HepG2 (cell line): ENCODE measurements at regions not wholly inside any gene's neighbourhood (a gene's known extent, or its start where the extent isn't known, plus 50 kb on each side); places are given as distances from the start of the nearest gene placed in this dataset.

ENCODE experiments used
- ATAC-seq: fragments of 200-7000 bp; cut with Tn5 transposase; 3 replicates; pipeline ENCODE4 v1.9.1; 2020; ENCODE audit warnings: mild to moderate bottlenecking, moderate library complexity
- BruUV-seq: library from RNA; stranded (reverse); fragments of 400-500 nt; replicated peaks from 2 replicates; lab custom pipeline; 2021; lab: Mats Ljungman, UMichigan
- CTCF ChIA-PET: fragments of 300-600 bp; formaldehyde crosslinking; extraction: SDS; loops from one replicate; lab custom pipeline; 2021; ENCODE audit warnings: low total read pairs, inconsistent platforms, low intra/inter-chr PET ratio; lab: Yijun Ruan, JAX
- POLR2A ChIA-PET: fragments of 350-600 bp; sonication (Branson Sonifier 250); formaldehyde crosslinking; loops from one replicate; lab custom pipeline; 2020; ENCODE audit warnings: antibody characterized with exemption, inconsistent platforms; lab: Yijun Ruan, JAX
- DNase-seq: peaks from one replicate; pipeline ENCODE4 v3.0.0-alpha.2; 2015; ENCODE audit warnings: low spot score
- FAIRE-seq: peaks from 3 replicates; lab custom pipeline; 2011; peaks lifted over from hg19 to GRCh38; lab: Jason Lieb, UNC
- H2AFZ ChIP-seq: one replicate; pipeline ENCODE4 v1.6.1; 2011; ENCODE audit warnings: low read length, inconsistent platforms
- H3K27ac ChIP-seq: fragments of 300-600 bp; 3 replicates; pipeline ENCODE4 v1.8.0; 2011; ENCODE audit warnings: mixed run types, mild to moderate bottlenecking, mixed read lengths, low read length, inconsistent platforms; ENCODE audit not compliant: insufficient read depth; ENCODE audit errors: extremely low read length
- H3K27me3 ChIP-seq, 2 experiments: fragments of 200-600 bp in 1 of 2; 2 replicates in 1 of 2; 3 replicates in 1 of 2; pipeline versions ENCODE4 v1.6.0 to v1.8.0; 2011; ENCODE audit warnings: low read length in 2 of 2, mild to moderate bottlenecking in 2 of 2, moderate library complexity in 2 of 2, inconsistent platforms in 1 of 2; ENCODE audit not compliant: insufficient read depth in 2 of 2, control insufficient read depth in 1 of 2
- H3K36me3 ChIP-seq, 2 experiments: fragments of 200-600 bp in 1 of 2; replicated peaks in 1 of 2; 2 replicates in 1 of 2; 3 replicates in 1 of 2; pipeline versions ENCODE4 v1.5.1 to v1.8.0; 2011; ENCODE audit warnings: low read length in 2 of 2, inconsistent platforms in 1 of 2; ENCODE audit not compliant: insufficient read depth in 2 of 2, control insufficient read depth in 1 of 2
- H3K4me1 ChIP-seq: 2 replicates; pipeline ENCODE4 v1.5.1; 2012; ENCODE audit warnings: low read length, inconsistent platforms; ENCODE audit not compliant: insufficient read depth
- H3K4me2 ChIP-seq: 2 replicates; pipeline ENCODE4 v1.6.0; 2011; ENCODE audit warnings: low read depth, low read length, inconsistent platforms
- H3K4me3 ChIP-seq, 3 experiments: fragments of 200-600 bp in 1 of 3; sonication (generic), shearing (Covaris generic) in 1 of 3; replicated peaks in 1 of 3; 2 replicates each; pipeline ENCODE4 v1.5.1; 2011 to 2016; ENCODE audit warnings: low read length in 3 of 3, inconsistent platforms in 2 of 3, low read depth in 2 of 3, mild to moderate bottlenecking in 2 of 3, control low read depth in 1 of 3, mixed read lengths in 1 of 3; ENCODE audit not compliant: insufficient read depth in 1 of 3
- H3K79me2 ChIP-seq: one replicate; pipeline ENCODE4 v1.6.1; 2011; ENCODE audit warnings: low read length, inconsistent platforms; ENCODE audit not compliant: insufficient read depth
- H3K9ac ChIP-seq: 2 replicates; pipeline ENCODE4 v1.6.0; 2011; ENCODE audit warnings: mild to moderate bottlenecking, low read depth, low read length, inconsistent platforms; ENCODE audit not compliant: insufficient read depth
- H3K9me3 ChIP-seq: 2 replicates; pipeline ENCODE4 v1.5.1; 2012; ENCODE audit warnings: mild to moderate bottlenecking, low read length
- H4K20me1 ChIP-seq: 2 replicates; pipeline ENCODE4 v1.6.0; 2011; ENCODE audit warnings: inconsistent platforms, mild to moderate bottlenecking, low read length, moderate library complexity; ENCODE audit not compliant: insufficient read depth
- BRD4 ChIP-seq: sonication (generic); formaldehyde crosslinking; IDR thresholded peaks from 2 replicates; pipeline ENCODE4 v1.4.0; 2020; ENCODE audit warnings: missing genetic modification reagents
- CREB1 ChIP-seq, 2 experiments: fragments of 450-650 bp in 1 of 2; IDR thresholded peaks; 2 replicates each; pipeline ENCODE4 v1.6.1; 2016 to 2017; ENCODE audit warnings: control low read depth in 1 of 2, mild to moderate bottlenecking in 1 of 2, missing compliant biosample characterization in 1 of 2, missing genetic modification characterization in 1 of 2
- JUN ChIP-seq: sonication (generic); formaldehyde crosslinking; IDR thresholded peaks from 2 replicates; pipeline ENCODE4 v1.4.0; 2020; ENCODE audit warnings: mild to moderate bottlenecking, missing genetic modification reagents
- MIXL1 ChIP-seq: IDR thresholded peaks from 2 replicates; pipeline ENCODE4 v1.6.1; 2016
- SIX1 ChIP-seq: sonication (generic); formaldehyde crosslinking; IDR thresholded peaks from 2 replicates; pipeline ENCODE4 v1.4.0; 2020; ENCODE audit warnings: missing genetic modification reagents, borderline replicate concordance
- ZNF720 ChIP-seq: sonication (generic); formaldehyde crosslinking; IDR thresholded peaks from 2 replicates; pipeline ENCODE4 v1.4.0; 2020; ENCODE audit warnings: missing genetic modification reagents
- WGBS: methylation state at CpG from one replicate; pipeline ENCODE4 v1.1.6; 2017; ENCODE audit warnings: low lambda C conversion rate; 5-methylcytosine and 5-hydroxymethylcytosine counted together
- in situ Hi-C: cut with HindIII; loops from 2 replicates; pipeline ENCODE4 v1.10.0; 2017; ENCODE audit warnings: low pct_unique_long_range_greater_than_20kb; ENCODE audit not compliant: extremely low pct_ligation_motif_present
- intact Hi-C: fragments of 100-400 bp; cut with micrococcal nuclease; formaldehyde crosslinking; loops from one replicate; pipeline ENCODE4 v1.10.0; 2022; ENCODE audit not compliant: unreplicated experiment
- TF ChIP-seq, protein P1 (sequence below): sonication (generic); formaldehyde crosslinking; IDR thresholded peaks from 2 replicates; pipeline ENCODE4 v1.5.0; 2020; ENCODE audit warnings: mild to moderate bottlenecking, missing genetic modification reagents

DNA sequence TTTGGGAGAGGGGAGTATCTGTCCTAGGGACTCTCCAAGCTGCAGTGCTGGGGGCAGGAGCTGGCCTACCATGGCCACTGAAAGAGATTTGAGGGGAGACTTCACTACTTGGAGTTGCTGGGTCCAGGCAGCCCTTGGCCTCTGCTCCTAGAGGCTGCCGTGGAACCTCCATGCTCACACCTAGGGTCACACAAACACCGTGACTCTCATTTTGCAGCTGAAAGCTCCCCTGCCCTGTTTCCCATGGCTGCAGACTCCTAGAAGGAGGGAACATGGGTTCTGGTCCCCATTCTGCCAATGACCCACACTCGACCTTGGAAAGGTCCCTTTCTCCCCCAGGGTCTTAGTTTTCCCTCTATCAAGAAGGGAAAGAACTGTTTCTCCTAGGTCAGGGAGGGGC is 147.1 kb upstream of the PPP1R26 start (continued):
- TF ChIP-seq BRD4 (CRISPR knock-in tag) (no peak), JUN (CRISPR knock-in tag) (no peak)

DNA sequence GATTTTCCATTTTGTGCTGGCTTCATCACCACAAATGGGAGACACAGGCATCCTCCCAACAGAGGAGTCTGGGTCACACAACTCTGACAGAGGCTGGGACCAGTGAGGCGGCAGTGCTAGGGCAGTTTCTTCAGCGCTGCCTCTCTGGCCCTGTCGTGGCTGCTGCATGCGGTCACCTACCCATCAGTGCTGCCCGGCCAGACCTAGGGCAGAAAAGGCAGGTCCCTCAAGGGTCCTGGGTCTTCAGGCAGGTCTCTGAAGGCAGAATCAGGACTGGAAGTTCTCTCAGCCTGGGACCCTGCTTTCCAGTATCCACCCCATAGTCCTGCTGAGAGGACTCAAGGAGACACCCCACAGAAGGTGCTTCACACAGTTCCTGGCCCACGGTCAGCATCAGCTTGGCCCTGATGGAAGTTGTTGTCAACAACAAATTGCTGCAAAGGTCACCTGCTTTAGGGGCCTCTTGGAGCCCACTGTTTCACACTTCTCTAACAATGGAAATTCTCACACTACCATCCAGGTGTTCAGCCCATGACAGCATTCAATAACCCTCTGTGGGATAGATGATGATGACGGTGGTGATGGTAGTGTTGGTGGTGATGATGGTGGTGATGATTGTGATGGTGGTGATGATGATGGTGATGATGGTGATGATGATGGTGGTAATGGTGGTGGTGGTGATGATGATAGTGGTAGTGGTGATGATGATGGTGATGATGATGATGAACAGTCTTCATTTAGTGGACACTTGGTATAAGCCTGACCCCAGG is 146.4 kb upstream of the PPP1R26 start:
- CTCF ChIA-PET: no interaction called here

More for the DNA sequence above, 146.4 kb upstream of the PPP1R26 start:
- Histone ChIP-seq H2AFZ (no peak overlapping the region), H3K79me2 (no peaks in the 10 kb centered on the region), H3K4me2 (no peak overlapping the region), H4K20me1 (no peaks in the 10 kb centered on the region), H3K9me3 (0 out of 2 replicates have a peak, but pooled peaks cover 10% of the 10 kb centered on the region), H3K4me3 (no peak overlapping the region)
- intact Hi-C loops (no loop called here), in situ Hi-C loops (no loop called here)
- POLR2A ChIA-PET: no interaction called here
- no TSS peak for BruUV-seq
- no peak for ATAC-seq
- TF ChIP-seq MIXL1 (no peak), ZNF720 (CRISPR knock-in tag) (no peak), SIX1 (no peak), CREB1 (IDR thresholded peaks at IDR 0.05) (peak; percentile 66), CREB1 (CRISPR knock-in tag; IDR thresholded peaks at IDR 0.05) (no peak)
- TF ChIP-seq, protein P1, sequence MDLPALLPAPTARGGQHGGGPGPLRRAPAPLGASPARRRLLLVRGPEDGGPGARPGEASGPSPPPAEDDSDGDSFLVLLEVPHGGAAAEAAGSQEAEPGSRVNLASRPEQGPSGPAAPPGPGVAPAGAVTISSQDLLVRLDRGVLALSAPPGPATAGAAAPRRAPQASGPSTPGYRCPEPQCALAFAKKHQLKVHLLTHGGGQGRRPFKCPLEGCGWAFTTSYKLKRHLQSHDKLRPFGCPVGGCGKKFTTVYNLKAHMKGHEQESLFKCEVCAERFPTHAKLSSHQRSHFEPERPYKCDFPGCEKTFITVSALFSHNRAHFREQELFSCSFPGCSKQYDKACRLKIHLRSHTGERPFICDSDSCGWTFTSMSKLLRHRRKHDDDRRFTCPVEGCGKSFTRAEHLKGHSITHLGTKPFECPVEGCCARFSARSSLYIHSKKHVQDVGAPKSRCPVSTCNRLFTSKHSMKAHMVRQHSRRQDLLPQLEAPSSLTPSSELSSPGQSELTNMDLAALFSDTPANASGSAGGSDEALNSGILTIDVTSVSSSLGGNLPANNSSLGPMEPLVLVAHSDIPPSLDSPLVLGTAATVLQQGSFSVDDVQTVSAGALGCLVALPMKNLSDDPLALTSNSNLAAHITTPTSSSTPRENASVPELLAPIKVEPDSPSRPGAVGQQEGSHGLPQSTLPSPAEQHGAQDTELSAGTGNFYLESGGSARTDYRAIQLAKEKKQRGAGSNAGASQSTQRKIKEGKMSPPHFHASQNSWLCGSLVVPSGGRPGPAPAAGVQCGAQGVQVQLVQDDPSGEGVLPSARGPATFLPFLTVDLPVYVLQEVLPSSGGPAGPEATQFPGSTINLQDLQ (CRISPR knock-in tag): no peak
- TF ChIP-seq, all 625 proteins: peak for 1
- no peaks in the 10 kb centered on the region for H3K4me1 ChIP-seq
- WGBS: 30% methylated on average over 1 of the region's 7 CpGs
- H3K27me3 ChIP-seq: peaks cover 5 to 25% of the 10 kb centered on the region in 2 experiments; a peak in 3 of 5 replicates
- DNase-seq: no peak
- FAIRE-seq: no peak
- H3K36me3 ChIP-seq: no peaks in the 10 kb centered on the region
- H3K27ac ChIP-seq: no peak overlapping the region
- no peak overlapping the region for H3K9ac ChIP-seq
